OCI-M1 (cell line): ENCODE measurements at regions not wholly inside any gene's neighbourhood (a gene's known extent, or its start where the extent isn't known, plus 50 kb on each side); places are given as distances from the start of the nearest gene placed in this dataset.

Source experiments
- DNase-seq: peaks from one replicate; lab custom pipeline; 2025; lab: John Stamatoyannopoulos, UW

GRCh38 chr7:38002689-38003088 lies 82.2 kb downstream of the EPDR1 start:
- DNase-seq: no peak

GRCh38 chr7:38006559-38006958 lies 86.1 kb downstream of the EPDR1 start:
- DNase-seq: no peak

DNA sequence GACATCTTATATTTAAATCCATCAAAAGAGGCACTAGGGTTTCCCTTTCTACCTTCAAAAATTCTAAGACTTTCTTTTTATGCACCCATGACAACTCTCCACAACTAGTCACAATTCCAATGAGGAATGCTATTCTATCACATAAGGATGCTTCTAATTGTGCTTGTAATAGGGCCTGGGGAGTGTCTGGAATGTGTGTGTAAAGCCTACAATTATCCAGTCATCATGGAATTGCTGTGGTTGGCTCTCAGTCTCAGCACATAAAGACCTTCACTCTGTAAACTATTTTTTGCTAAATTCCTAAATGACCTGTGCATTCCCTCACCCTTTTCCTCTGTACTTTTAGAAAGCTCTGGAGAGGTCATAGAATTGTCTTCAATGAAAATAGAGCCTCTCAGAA lies 86.7 kb downstream of the EPDR1 start:
- DNase-seq: no peak

DNA sequence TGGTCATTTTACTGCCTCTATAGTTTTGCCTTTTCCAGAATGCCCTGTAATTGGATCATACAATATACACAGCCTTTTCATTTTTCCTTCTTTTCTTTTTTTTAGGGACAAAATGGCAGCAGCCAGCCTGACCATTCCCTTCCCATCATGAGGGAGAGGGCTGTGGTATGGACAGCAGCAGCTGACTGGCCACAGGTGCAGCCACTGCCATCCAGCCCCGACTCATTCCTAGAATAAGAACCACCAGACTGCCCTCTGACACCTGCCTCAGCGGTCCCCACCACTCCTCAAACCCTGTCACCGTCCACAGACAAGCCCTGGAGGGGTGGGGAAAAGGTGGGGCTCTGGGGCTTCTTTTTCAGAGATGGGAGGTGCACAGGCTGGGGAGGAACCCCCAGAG lies 92.8 kb downstream of the EPDR1 start:
- no peak for DNase-seq

GRCh38 chr7:38016567-38016966 lies 96.1 kb downstream of the EPDR1 start:
- DNase-seq: no peak

DNA sequence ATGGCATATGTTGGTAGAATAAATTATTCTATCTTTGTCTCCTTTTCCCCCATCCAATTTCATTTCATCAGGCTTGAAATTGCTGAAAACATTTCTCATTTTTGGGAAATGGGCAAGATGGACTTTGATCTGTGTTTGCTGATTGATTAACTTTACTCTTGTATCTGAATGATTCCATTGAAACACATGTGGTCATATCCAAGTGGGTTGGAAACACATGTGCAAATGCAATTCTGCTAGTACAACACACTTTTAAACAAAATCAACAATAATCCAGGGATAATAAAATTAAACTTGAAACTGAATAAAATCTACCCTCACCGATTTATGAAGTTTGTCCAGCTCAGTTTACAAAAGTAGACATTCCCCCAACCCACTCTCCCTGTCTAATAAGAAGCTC lies 96.9 kb downstream of the EPDR1 start:
- DNase-seq: no peak

GRCh38 chr7:38020121-38020785 lies 99.8 kb downstream of the EPDR1 start:
- DNase-seq: peak; percentile 46

DNA sequence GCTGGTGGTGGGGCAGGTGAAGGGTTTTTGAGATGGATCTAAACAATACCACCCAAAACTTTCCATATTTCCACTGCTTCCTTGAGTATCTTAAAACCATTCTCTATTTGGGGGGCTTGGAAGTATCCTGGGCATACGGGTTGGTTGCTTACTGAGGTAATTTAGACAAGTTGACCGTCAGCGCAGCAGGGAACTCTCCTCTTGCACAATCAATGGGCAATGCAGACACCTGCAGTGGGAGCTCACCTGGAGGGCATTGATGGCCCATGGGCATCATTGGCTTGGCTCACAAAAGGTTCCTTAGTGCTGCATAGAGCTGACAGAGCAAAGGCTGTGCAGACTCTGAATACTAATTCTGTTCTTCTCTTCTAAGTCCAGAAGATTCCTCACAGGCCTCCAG lies 101.5 kb downstream of the EPDR1 start:
- no peak for DNase-seq

DNA sequence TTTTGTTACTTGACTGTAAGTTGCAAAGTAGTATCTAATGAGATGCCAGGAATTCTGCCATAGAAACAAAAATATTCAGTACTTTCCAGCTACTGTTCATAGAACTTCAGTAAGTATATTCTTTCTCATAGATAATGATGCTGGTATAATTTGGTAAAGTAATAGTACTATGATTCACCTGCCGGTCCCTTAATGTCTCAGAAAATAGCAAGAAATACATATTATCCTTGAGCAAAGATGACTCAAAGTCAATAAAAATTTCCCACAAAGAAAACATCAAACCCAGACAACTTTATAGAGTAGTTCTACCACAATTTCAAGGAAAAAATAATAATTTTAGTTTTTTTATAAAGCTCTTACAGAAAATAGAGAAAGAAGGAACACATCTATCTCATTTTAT lies 105.4 kb downstream of the EPDR1 start:
- no peak for DNase-seq

DNA sequence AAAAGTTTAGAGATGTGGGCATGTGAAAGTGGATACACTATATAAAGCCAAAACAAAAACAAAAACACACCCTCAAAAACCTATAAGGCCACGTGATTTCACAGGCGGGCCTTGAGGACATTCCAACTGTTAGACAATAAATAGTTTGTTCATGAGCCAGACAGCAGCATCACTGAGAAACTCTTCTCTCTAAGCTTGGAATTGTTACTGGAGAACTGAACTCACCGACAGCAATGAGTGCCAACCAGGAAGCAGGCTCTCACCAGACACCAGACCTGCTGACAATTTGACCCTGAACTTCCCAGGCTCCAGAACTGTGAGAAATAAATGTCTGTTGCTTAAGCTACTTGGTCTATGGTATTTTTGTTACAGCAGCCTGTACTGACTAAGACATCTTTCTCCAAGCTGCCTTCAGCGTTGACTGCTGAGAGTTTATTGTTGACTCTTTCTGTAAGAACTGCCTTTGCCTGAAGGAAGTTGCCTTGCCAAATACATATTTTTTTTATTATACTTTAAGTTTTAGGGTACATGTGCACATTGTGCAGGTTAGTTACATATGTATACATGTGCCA lies 107.5 kb downstream of the EPDR1 start:
- DNase-seq: no peak

DNA sequence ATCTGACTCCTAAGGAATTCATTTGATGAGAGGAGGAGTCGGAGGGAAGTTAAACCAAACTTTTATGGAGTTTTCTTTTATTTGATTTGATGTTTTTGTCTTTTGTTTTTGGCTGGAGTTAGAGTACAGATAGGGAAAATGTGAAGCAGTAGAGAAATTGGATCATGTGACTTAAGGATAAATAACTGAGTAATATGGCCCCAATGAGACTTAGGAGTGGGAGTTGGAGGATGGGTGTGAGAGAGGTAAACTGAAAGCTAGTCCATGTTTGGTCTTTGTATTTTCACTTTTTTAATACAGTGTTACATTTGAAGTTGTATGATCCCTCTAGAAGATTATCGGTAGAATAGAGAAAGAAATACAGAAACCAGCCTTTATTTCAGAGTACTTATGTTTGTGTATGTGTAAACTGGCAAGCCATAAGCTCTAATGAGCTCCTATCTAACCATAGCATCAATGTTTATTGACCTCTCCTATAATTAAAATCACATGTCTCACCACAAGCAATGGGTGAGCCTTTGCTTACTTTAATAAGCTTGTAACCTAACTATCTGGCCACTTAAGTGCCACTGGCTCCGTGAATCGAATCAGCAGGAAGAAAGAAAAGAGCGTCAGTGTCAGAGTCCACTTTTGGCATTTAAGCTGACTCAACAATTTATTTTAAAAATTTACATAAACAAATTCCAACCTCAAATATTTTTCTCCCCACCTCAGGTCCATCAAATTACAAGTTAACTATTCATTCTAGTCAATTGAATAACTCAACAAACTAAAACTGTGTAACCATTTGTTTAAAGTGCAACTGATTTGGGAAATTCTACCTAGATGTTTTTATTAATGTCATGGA lies 113.8 kb downstream of the EPDR1 start:
- no peak for DNase-seq

DNA sequence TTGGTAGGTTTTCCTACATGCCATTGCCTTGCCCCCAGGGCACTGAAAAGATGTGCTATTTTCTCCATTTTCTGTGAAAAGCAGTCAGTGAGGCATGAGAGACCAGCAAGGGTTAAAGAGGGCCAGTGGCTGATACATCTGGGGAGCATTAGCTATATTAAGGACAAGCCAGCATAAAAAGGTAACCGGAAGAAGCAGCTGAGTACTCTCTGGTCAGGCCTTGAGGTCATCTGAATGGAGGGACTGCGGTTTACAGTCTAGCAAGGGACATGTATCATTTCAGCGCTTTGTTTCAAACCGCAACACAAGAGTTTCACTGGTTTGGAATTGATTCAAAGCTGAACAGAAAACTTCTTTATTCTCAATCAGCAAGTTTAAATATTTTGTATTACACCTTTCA lies 120.4 kb downstream of the EPDR1 start:
- DNase-seq: no peak

GRCh38 chr7:38049679-38050078 lies 128.4 kb upstream of the STARD3NL start:
- no peak for DNase-seq

GRCh38 chr7:38051311-38051710 lies 126.7 kb upstream of the STARD3NL start:
- DNase-seq: no peak

- no peak for DNase-seq
Measured at GRCh38 chr7:38051786-38052185, 126.3 kb upstream of the STARD3NL start.

- peak; percentile 2 for DNase-seq
Measured at GRCh38 chr7:38052786-38053185, 125.3 kb upstream of the STARD3NL start.

GRCh38 chr7:38054199-38054598 lies 123.8 kb upstream of the STARD3NL start:
- DNase-seq: no peak

GRCh38 chr7:38057829-38058228 lies 120.2 kb upstream of the STARD3NL start:
- no peak for DNase-seq

DNA sequence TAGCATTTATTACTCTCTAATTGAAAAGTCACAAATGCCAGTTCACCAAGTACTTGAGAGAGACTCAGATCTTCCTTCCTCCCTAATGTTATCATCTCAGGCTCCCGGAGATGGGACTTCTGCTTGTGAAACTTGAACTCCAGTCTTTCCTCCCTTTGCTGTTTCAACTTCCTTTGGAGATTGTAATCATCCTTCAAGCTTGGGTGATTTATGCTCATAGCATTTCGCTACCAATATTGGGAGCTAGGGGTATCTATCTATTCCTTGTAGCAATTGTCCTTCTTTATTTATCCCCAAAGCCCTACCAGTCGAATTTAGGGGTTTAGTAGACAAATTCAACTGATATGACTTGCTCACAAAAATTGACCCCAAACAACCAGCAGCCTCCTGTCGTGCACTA lies 117.9 kb upstream of the STARD3NL start:
- DNase-seq: no peak

- no peak for DNase-seq
Measured at GRCh38 chr7:38060637-38061036, 117.4 kb upstream of the STARD3NL start.

- peak; percentile 9 for DNase-seq
Measured at GRCh38 chr7:38066391-38066790, 111.7 kb upstream of the STARD3NL start.

- peak; percentile 68 for DNase-seq
Measured at GRCh38 chr7:38068461-38068860, 109.6 kb upstream of the STARD3NL start.

DNA sequence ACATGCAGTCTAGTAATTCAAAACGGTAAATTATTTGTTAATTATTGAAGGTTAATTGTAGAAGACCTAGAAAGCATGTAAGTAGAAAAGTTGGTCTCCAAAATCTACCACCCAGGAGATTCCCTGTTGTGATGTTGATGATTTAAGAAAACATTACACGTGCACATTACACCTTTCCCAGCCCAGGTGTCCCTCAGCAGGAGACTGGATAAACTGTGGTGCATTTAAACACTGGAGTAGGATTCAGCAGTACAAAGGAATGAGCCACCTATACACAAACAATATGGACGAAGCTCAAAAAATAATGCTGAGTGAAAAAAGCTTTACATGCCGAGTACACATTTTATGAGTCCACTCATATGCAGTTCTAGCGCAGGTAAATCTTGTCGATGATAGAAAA lies 109.0 kb upstream of the STARD3NL start:
- no peak for DNase-seq
